Calu3 (cell line): ENCODE measurements at regions not wholly inside any gene's neighbourhood (a gene's known extent, or its start where the extent isn't known, plus 50 kb on each side); places are given as distances from the start of the nearest gene placed in this dataset.

Experiments used
- BruUV-seq: library from RNA; stranded (reverse); fragments of 400-500 nt; replicated peaks from 2 replicates; lab custom pipeline; 2021; lab: Mats Ljungman, UMichigan
- CTCF ChIA-PET: fragments of 300-600 bp; sonication (Branson Sonifier 250); formaldehyde crosslinking; loops from one replicate; lab custom pipeline; 2022; ENCODE audit warnings: antibody characterized with exemption; lab: Charles Lee
- DNase-seq: peaks from one replicate; pipeline ENCODE4 v3.0.0; 2022
- H3K27ac Mint-ChIP-seq: one replicate; pipeline ENCODE4 v1.8.0; 2022; ENCODE audit warnings: mixed read lengths; ENCODE audit not compliant: unreplicated experiment
- H3K27me3 Mint-ChIP-seq: one replicate; pipeline ENCODE4 v1.8.0; 2022; ENCODE audit warnings: mixed read lengths; ENCODE audit not compliant: unreplicated experiment
- H3K36me3 Mint-ChIP-seq: one replicate; pipeline ENCODE4 v1.8.0; 2022; ENCODE audit warnings: mild to moderate bottlenecking, moderate library complexity, mixed read lengths; ENCODE audit not compliant: insufficient read depth, unreplicated experiment
- H3K4me1 Mint-ChIP-seq: one replicate; pipeline ENCODE4 v1.8.0; 2022; ENCODE audit warnings: mild to moderate bottlenecking, low read depth, mixed read lengths; ENCODE audit not compliant: unreplicated experiment
- H3K4me3 Mint-ChIP-seq: one replicate; pipeline ENCODE4 v1.8.0; 2022; ENCODE audit warnings: mild to moderate bottlenecking, low read depth, moderate library complexity, mixed read lengths; ENCODE audit not compliant: unreplicated experiment
- H3K9me3 Mint-ChIP-seq: one replicate; pipeline ENCODE4 v1.8.0; 2022; ENCODE audit warnings: low read depth, mixed read lengths; ENCODE audit not compliant: unreplicated experiment
- intact Hi-C: fragments of 100-400 bp; cut with micrococcal nuclease; formaldehyde crosslinking; loops from one replicate; pipeline ENCODE4 v1.10.0; 2022; ENCODE audit not compliant: unreplicated experiment
- TF ChIP-seq, protein P1 (sequence below): fragments of 200-600 bp; IDR thresholded peaks from one replicate; pipeline ENCODE4 v1.8.0; 2022; ENCODE audit warnings: antibody characterized with exemption; ENCODE audit not compliant: unreplicated experiment

- H3K27ac Mint-ChIP-seq: no peak overlapping the region
- peak; percentile 19 for DNase-seq
- no peak overlapping the region for H3K4me3 Mint-ChIP-seq
- peaks cover 45% of the 10 kb centered on the region for H3K27me3 Mint-ChIP-seq
- H3K36me3 Mint-ChIP-seq: no peaks in the 10 kb centered on the region
- no peaks in the 10 kb centered on the region for H3K4me1 Mint-ChIP-seq
- no peaks in the 10 kb centered on the region for H3K9me3 Mint-ChIP-seq
- intact Hi-C loops: loop anchor here (1.0 kb wide), 2 partner anchors 313 to 391 kb away; no protein-coding TSS in a partner anchor
- TF ChIP-seq, protein P1, sequence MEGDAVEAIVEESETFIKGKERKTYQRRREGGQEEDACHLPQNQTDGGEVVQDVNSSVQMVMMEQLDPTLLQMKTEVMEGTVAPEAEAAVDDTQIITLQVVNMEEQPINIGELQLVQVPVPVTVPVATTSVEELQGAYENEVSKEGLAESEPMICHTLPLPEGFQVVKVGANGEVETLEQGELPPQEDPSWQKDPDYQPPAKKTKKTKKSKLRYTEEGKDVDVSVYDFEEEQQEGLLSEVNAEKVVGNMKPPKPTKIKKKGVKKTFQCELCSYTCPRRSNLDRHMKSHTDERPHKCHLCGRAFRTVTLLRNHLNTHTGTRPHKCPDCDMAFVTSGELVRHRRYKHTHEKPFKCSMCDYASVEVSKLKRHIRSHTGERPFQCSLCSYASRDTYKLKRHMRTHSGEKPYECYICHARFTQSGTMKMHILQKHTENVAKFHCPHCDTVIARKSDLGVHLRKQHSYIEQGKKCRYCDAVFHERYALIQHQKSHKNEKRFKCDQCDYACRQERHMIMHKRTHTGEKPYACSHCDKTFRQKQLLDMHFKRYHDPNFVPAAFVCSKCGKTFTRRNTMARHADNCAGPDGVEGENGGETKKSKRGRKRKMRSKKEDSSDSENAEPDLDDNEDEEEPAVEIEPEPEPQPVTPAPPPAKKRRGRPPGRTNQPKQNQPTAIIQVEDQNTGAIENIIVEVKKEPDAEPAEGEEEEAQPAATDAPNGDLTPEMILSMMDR: no peak
- BruUV-seq: no TSS peak
- CTCF ChIA-PET: interaction anchor here (1.4 kb wide), 1 partner anchor 314 kb away, joined by 3 read pairs; no protein-coding TSS in a partner anchor
Observed at GRCh38 chr16:73565263-73565662, 517.3 kb upstream of the ZFHX3 start.

DNA sequence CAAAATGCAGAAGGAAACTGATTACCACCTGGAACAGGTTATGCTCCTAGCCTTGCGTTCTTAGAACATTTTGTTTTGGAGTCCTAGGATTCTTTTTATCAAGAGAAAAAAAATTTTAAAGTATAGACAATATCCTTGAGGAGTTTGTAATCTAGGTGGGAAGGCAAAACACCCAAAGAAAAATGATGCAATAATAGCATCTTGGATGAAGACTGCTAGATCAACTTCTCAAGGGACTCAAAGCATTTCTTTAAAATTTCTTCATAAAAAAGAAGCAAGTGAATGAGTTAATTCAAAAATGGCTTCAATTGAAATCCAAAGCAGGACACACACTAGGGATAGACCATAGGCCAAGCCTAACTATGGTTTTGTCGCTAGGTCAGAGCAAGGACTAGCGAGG lies 515.8 kb upstream of the ZFHX3 start:
- Mint-ChIP-seq H3K36me3 (no peaks in the 10 kb centered on the region), H3K27me3 (peaks cover 29% of the 10 kb centered on the region), H3K9me3 (no peaks in the 10 kb centered on the region), H3K4me3 (no peak overlapping the region), H3K27ac (no peak overlapping the region), H3K4me1 (no peaks in the 10 kb centered on the region)
- intact Hi-C loops: no loop called here
- TF ChIP-seq, protein P1: no peak
- no TSS peak for BruUV-seq
- no peak for DNase-seq
- CTCF ChIA-PET: no interaction called here

GRCh38 chr16:73560497-73560896 lies 512.6 kb upstream of the ZFHX3 start:
- CTCF ChIA-PET: no interaction called here
- no peaks in the 10 kb centered on the region for H3K4me1 Mint-ChIP-seq
- intact Hi-C loops: no loop called here

GRCh38 chr16:73558219-73558618 lies 510.3 kb upstream of the ZFHX3 start:
- Mint-ChIP-seq H3K27me3 (peaks cover 12% of the 10 kb centered on the region), H3K4me1 (no peaks in the 10 kb centered on the region), H3K9me3 (no peaks in the 10 kb centered on the region), H3K4me3 (no peak overlapping the region), H3K27ac (no peak overlapping the region), H3K36me3 (no peaks in the 10 kb centered on the region)
- TF ChIP-seq, protein P1: no peak
- no TSS peak for BruUV-seq
- intact Hi-C loops: no loop called here
- DNase-seq: no peak
- CTCF ChIA-PET: no interaction called here

More at GRCh38 chr16:73560497-73560896, 512.6 kb upstream of the ZFHX3 start:
- Mint-ChIP-seq H3K27ac (no peak overlapping the region), H3K27me3 (no peaks in the 10 kb centered on the region), H3K4me3 (no peak overlapping the region), H3K36me3 (no peaks in the 10 kb centered on the region), H3K9me3 (no peaks in the 10 kb centered on the region)
- no peak for DNase-seq
- no TSS peak for BruUV-seq
- TF ChIP-seq, protein P1: no peak
